ENCODE measurements at regions not wholly inside any gene's neighbourhood (a gene's known extent, or its start where the extent isn't known, plus 50 kb on each side); places are given as distances from the start of the nearest gene placed in this dataset.

- TF ChIP-seq, protein P1, sequence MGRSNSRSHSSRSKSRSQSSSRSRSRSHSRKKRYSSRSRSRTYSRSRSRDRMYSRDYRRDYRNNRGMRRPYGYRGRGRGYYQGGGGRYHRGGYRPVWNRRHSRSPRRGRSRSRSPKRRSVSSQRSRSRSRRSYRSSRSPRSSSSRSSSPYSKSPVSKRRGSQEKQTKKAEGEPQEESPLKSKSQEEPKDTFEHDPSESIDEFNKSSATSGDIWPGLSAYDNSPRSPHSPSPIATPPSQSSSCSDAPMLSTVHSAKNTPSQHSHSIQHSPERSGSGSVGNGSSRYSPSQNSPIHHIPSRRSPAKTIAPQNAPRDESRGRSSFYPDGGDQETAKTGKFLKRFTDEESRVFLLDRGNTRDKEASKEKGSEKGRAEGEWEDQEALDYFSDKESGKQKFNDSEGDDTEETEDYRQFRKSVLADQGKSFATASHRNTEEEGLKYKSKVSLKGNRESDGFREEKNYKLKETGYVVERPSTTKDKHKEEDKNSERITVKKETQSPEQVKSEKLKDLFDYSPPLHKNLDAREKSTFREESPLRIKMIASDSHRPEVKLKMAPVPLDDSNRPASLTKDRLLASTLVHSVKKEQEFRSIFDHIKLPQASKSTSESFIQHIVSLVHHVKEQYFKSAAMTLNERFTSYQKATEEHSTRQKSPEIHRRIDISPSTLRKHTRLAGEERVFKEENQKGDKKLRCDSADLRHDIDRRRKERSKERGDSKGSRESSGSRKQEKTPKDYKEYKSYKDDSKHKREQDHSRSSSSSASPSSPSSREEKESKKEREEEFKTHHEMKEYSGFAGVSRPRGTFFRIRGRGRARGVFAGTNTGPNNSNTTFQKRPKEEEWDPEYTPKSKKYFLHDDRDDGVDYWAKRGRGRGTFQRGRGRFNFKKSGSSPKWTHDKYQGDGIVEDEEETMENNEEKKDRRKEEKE (IDR thresholded peaks at IDR 0.05; ENCODE audit: borderline replicate concordance in 1 of 2, control insufficient read depth in 1 of 2, low read depth in 2 of 2, low read length in 1 of 2) = no peak
- TF ChIP-seq MLX (CRISPR knock-in tag; conservative IDR thresholded peaks at IDR 0.05) = no peak
Measured at GRCh38 chr2:136232456-136233172, 114.7 kb upstream of the CXCR4 start (continued).

DNA sequence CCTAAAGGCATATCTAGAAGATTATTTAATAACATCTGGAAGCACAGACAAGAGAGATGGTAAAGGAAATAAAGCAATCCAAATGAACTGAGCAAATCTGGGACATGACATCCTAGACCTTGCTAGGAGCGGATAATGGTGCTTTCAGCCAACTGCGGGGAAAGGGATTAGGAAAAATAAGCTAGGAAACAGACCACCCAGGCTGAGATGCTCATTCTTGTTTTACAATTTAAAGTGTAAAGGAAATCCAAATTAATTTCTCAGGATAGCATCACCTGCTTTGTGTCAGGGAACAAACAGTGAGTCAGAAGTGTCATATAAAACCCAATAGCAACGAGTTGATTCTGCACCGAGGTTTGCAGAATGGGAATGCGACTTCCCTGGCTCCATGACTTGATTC is 112.5 kb upstream of the CXCR4 start:
- Histone ChIP-seq H3K9me1 (ENCODE audit: control insufficient read depth, insufficient read depth, low read length) (no peaks in the 10 kb centered on the region), H3K9me3 (replicated peaks; ENCODE audit: control insufficient read depth, insufficient read depth, low read depth, low read length) (no peaks in the 10 kb centered on the region), H3K27ac (ENCODE audit: extremely low read depth, low read depth, low read length) (no peak overlapping the region), H2AFZ (ENCODE audit: low read depth, low read length) (no peak overlapping the region), H3K4me2 (ENCODE audit: insufficient read depth, low read length) (no peak overlapping the region), H3K4me3 (no peak overlapping the region), H3K27me3 (ENCODE audit: control insufficient read depth in 2 of 2, insufficient read depth in 2 of 2, low read length in 2 of 2) (peaks cover 0 to 10% of the 10 kb centered on the region in 2 experiments; a peak in 2 of 5 replicates), H4K20me1 (replicated peaks; ENCODE audit: control insufficient read depth, insufficient read depth, low read length) (no peaks in the 10 kb centered on the region), H3K9ac (ENCODE audit: insufficient read depth in 1 of 2, low read depth in 2 of 2, low read length in 2 of 2) (no peak overlapping the region), H3K79me2 (ENCODE audit: control insufficient read depth, insufficient read depth, low read length) (no peaks in the 10 kb centered on the region), H3K36me3 (ENCODE audit: control insufficient read depth, insufficient read depth, low read length) (no peaks in the 10 kb centered on the region), H3K4me1 (replicated peaks in 1 of 2; ENCODE audit: control insufficient read depth in 2 of 2, insufficient read depth in 2 of 2, low read length in 2 of 2) (no peaks in the 10 kb centered on the region)
- CTCF ChIA-PET (ENCODE audit: low intra/inter-chr PET ratio) = no interaction called here
- DNase-seq (ENCODE audit: extremely low read depth in 1 of 4, low spot score in 3 of 4) (no peak), ATAC-seq (no peak), FAIRE-seq (no peak)
- in situ Hi-C loops (cut with MboI) (no loop called here), intact Hi-C loops (cut with micrococcal nuclease) (no loop called here)
- POLR2A ChIA-PET = no interaction called here
- no TSS peak for BruUV-seq (replicated peaks)
- WGBS (ENCODE audit: insufficient coverage, low coverage, missing lambda C conversion rate) = 0% methylated on average over 5 of the region's 5 CpGs
- TF ChIP-seq ZFP30 (CRISPR knock-in tag; IDR thresholded peaks at IDR 0.05; ENCODE audit: borderline replicate concordance) (no peak), ZMIZ1 (IDR thresholded peaks at IDR 0.05; ENCODE audit: low read depth in 2 of 2, low read length in 2 of 2) (no peak), KLF13 (tag; IDR thresholded peaks at IDR 0.05; ENCODE audit: borderline replicate concordance, low read depth) (no peak), PURB (CRISPR knock-in tag; IDR thresholded peaks at IDR 0.05; ENCODE audit: low read depth) (no peak), EP300 (IDR thresholded peaks at IDR 0.05; ENCODE audit: low read length) (no peak), JUNB (CRISPR knock-in tag; conservative IDR thresholded peaks at IDR 0.05) (no peak), LEF1 (IDR thresholded peaks at IDR 0.05) (no peak), ZNF57 (CRISPR knock-in tag; IDR thresholded peaks at IDR 0.05) (no peak)
